Adipocyte (in vitro differentiated cells): ENCODE measurements at regions not wholly inside any gene's neighbourhood (a gene's known extent, or its start where the extent isn't known, plus 50 kb on each side); places are given as distances from the start of the nearest gene placed in this dataset.

ENCODE experiments used
- DNase-seq: peaks from one replicate; pipeline ENCODE4 v3.0.0-alpha.2; 2015; ENCODE audit warnings: low read depth
- H3K27me3 ChIP-seq: replicated peaks from 2 replicates; pipeline ENCODE4 v1.7.0; 2013; ENCODE audit warnings: mild to moderate bottlenecking, low read length, moderate library complexity; ENCODE audit not compliant: control insufficient read depth, insufficient read depth
- H3K36me3 ChIP-seq: 2 replicates; pipeline ENCODE4 v1.7.0; 2013; ENCODE audit warnings: low read length, mild to moderate bottlenecking, moderate library complexity; ENCODE audit not compliant: control insufficient read depth, insufficient read depth, severe bottlenecking
- H3K4me1 ChIP-seq: 2 replicates; pipeline ENCODE4 v1.7.0; 2013; ENCODE audit warnings: mild to moderate bottlenecking, low read length, moderate library complexity; ENCODE audit not compliant: control insufficient read depth, insufficient read depth
- H3K4me3 ChIP-seq: 2 replicates; pipeline ENCODE4 v1.7.0; 2013; ENCODE audit warnings: mild to moderate bottlenecking, low read length, moderate library complexity
- H3K9ac ChIP-seq: 2 replicates; pipeline ENCODE4 v1.7.0; 2013; ENCODE audit warnings: mild to moderate bottlenecking, low read length, moderate library complexity
- H3K9me3 ChIP-seq: 2 replicates; pipeline ENCODE4 v1.7.0; 2013; ENCODE audit warnings: mild to moderate bottlenecking, low read length, moderate library complexity; ENCODE audit not compliant: control insufficient read depth

- H3K4me3 ChIP-seq: no peak overlapping the region
- H3K9me3 ChIP-seq: no peaks in the 10 kb centered on the region
- no peaks in the 10 kb centered on the region for H3K36me3 ChIP-seq
- H3K4me1 ChIP-seq: no peaks in the 10 kb centered on the region
- DNase-seq: no peak
- no peaks in the 10 kb centered on the region for H3K27me3 ChIP-seq
- H3K9ac ChIP-seq: no peak overlapping the region
Measured at GRCh38 chr6:166729658-166730057, 102.6 kb upstream of the RPS6KA2 start.

- no peak for DNase-seq
- Histone ChIP-seq H3K27me3 (no peaks in the 10 kb centered on the region), H3K36me3 (no peaks in the 10 kb centered on the region), H3K4me3 (no peak overlapping the region), H3K4me1 (no peaks in the 10 kb centered on the region), H3K9me3 (no peaks in the 10 kb centered on the region), H3K9ac (no peak overlapping the region)
Measured at GRCh38 chr6:166728884-166729530, 102.0 kb upstream of the RPS6KA2 start.

GRCh38 chr6:166726201-166726600 is 99.2 kb upstream of the RPS6KA2 start:
- no peaks in the 10 kb centered on the region for H3K27me3 ChIP-seq
- H3K4me1 ChIP-seq: no peaks in the 10 kb centered on the region
- no peaks in the 10 kb centered on the region for H3K36me3 ChIP-seq
- no peak for DNase-seq
- no peak overlapping the region for H3K4me3 ChIP-seq
- no peaks in the 10 kb centered on the region for H3K9me3 ChIP-seq
- H3K9ac ChIP-seq: no peak overlapping the region

DNA sequence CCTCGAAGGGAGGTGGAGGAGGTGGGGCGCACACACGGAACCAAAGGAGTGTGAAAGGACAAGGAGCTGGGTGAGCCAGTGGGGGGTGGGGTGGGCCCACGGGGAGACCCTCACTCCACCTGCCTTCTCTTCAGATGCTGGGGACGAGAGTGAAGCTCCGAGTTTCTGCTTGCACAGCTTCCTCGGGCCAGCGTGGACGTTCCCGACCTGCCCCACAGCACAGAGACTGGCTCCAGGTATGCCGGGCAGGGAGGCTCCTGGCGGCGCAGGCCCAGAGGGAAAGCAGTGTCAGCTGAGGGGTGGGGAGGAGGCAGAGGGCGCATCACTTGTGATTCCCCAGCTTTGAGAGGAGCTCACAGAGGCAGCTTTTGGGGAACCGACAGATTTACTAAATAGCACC is 98.5 kb upstream of the RPS6KA2 start:
- H3K9me3 ChIP-seq: no peaks in the 10 kb centered on the region
- H3K9ac ChIP-seq: no peak overlapping the region
- H3K36me3 ChIP-seq: no peaks in the 10 kb centered on the region
- no peaks in the 10 kb centered on the region for H3K4me1 ChIP-seq
- no peak for DNase-seq
- no peaks in the 10 kb centered on the region for H3K27me3 ChIP-seq
- H3K4me3 ChIP-seq: no peak overlapping the region

- H3K9ac ChIP-seq: no peak overlapping the region
- no peak for DNase-seq
- H3K36me3 ChIP-seq: no peaks in the 10 kb centered on the region
- peaks cover 3% of the 10 kb centered on the region for H3K27me3 ChIP-seq
- no peak overlapping the region for H3K4me3 ChIP-seq
- H3K4me1 ChIP-seq: no peaks in the 10 kb centered on the region
- no peaks in the 10 kb centered on the region for H3K9me3 ChIP-seq
Measured at GRCh38 chr6:166724576-166724975, 97.5 kb upstream of the RPS6KA2 start.

GRCh38 chr6:166722785-166723184 is 95.7 kb upstream of the RPS6KA2 start:
- Histone ChIP-seq H3K4me1 (no peaks in the 10 kb centered on the region), H3K9ac (no peak overlapping the region), H3K36me3 (no peaks in the 10 kb centered on the region), H3K9me3 (no peaks in the 10 kb centered on the region), H3K4me3 (no peak overlapping the region), H3K27me3 (peaks cover 3% of the 10 kb centered on the region)
- no peak for DNase-seq

- Histone ChIP-seq H3K9ac (no peak overlapping the region), H3K36me3 (no peaks in the 10 kb centered on the region), H3K4me1 (no peaks in the 10 kb centered on the region), H3K4me3 (no peak overlapping the region), H3K9me3 (no peaks in the 10 kb centered on the region), H3K27me3 (peaks cover 7% of the 10 kb centered on the region)
- DNase-seq: no peak
Measured at GRCh38 chr6:166721576-166721975, 94.5 kb upstream of the RPS6KA2 start.

DNA sequence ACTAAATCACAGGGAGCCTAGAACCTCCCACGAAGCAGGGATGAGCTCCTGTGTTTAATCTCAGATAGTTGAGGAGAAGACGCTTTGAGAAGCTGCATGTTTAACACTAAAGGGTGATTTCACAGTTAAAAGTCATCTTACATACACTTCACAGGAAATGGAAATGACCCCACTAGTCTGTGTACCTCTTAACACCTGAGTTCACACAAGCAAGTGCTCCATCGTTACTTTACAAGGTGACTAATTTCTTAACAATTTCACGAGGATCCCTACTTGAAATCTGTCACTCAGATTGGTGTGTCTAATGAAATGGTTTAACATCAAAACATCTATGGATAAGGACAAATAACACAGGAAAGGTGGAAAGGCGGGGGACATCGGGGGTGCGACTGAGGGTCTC is 93.8 kb upstream of the RPS6KA2 start:
- Histone ChIP-seq H3K9me3 (no peaks in the 10 kb centered on the region), H3K36me3 (no peaks in the 10 kb centered on the region), H3K4me3 (no peak overlapping the region), H3K9ac (no peak overlapping the region), H3K4me1 (no peaks in the 10 kb centered on the region), H3K27me3 (peaks cover 7% of the 10 kb centered on the region)
- no peak for DNase-seq

DNA sequence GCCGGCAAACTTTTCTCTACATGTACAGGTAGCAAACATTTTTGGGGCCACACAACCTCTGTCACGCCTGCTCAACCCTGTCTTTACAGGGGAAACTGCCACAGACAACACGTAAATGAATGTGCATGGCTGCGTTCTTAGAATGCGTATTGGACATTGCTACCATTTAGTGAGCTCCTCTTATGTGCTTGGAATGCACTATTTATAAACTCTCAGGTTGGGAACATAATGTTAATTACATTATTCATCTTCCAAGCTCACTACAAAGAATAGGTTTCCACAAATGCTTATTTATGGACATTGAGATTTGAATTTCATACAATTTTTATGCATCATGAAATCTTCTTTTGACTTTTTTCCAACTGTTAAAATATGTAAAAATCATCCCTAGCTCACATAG is 92.0 kb upstream of the RPS6KA2 start:
- Histone ChIP-seq H3K4me3 (no peak overlapping the region), H3K4me1 (no peaks in the 10 kb centered on the region), H3K9me3 (no peaks in the 10 kb centered on the region), H3K9ac (no peak overlapping the region), H3K27me3 (peaks cover 7% of the 10 kb centered on the region), H3K36me3 (no peaks in the 10 kb centered on the region)
- no peak for DNase-seq

DNA sequence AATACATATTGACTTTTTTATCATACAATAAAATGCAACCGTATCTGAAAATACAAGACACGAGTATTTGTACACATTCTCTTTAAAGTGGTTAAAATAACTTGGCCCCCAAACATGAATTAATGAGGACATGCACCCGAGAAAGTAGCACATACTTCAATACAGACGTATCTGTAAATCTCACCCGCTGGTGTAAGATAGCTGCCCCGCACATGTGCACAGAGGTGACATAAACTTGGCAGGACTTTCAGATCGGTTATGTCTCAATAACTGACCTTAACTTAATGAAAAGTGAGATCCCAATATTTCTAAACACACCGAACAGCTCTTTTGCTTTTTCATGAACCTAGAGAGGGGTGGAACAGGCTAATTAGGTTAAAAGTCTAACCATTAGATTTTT is 91.5 kb upstream of the RPS6KA2 start:
- no peak overlapping the region for H3K4me3 ChIP-seq
- H3K9ac ChIP-seq: no peak overlapping the region
- no peaks in the 10 kb centered on the region for H3K36me3 ChIP-seq
- H3K27me3 ChIP-seq: peaks cover 12% of the 10 kb centered on the region
- H3K4me1 ChIP-seq: no peaks in the 10 kb centered on the region
- no peak for DNase-seq
- H3K9me3 ChIP-seq: no peaks in the 10 kb centered on the region

DNA sequence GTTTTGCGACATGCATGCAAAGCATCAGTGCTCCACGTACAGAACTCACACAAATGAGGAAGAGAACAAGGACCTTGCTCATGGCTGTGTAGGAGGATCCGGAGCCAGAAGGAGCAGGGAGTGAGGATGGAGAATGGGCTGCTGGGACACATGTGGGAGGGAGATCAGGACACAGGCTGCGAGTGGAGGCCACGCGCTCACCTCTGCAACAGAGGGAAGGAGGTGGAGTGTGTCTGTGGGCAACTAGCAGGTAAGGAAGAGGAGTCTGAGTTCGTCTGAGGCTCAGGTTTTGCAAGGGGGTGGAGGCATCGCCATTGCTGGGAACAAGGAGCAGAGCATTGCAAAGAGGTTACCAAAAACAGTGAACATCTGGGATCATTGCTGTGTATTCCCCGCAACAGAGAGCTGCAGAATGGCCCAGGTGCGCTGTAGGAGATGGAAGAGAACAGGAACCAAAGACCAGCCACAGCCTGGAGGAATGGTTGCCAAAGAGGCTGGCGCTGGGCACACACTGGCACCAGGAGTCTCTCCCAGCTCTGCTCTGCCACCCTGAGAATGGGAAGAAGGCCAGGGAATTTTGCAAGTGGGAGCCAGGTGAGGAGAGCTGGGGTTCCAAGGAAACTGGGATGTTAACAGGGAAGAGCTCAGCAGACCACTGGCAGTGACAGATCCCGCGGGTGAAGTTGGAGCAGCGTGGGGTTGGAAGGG is 90.0 kb upstream of the RPS6KA2 start:
- Histone ChIP-seq H3K27me3 (peaks cover 16% of the 10 kb centered on the region), H3K36me3 (no peaks in the 10 kb centered on the region), H3K9ac (no peak overlapping the region), H3K9me3 (peaks cover 4% of the 10 kb centered on the region), H3K4me1 (no peaks in the 10 kb centered on the region), H3K4me3 (no peak overlapping the region)
- DNase-seq: no peak

GRCh38 chr6:166715992-166716391 is 88.9 kb upstream of the RPS6KA2 start:
- Histone ChIP-seq H3K9ac (no peak overlapping the region), H3K36me3 (no peaks in the 10 kb centered on the region), H3K4me3 (no peak overlapping the region), H3K9me3 (peaks cover 13% of the 10 kb centered on the region), H3K27me3 (peaks cover 23% of the 10 kb centered on the region), H3K4me1 (no peaks in the 10 kb centered on the region)
- DNase-seq: no peak
